ENCODE measurements at regions not wholly inside any gene's neighbourhood (a gene's known extent, or its start where the extent isn't known, plus 50 kb on each side); places are given as distances from the start of the nearest gene placed in this dataset.

DNA sequence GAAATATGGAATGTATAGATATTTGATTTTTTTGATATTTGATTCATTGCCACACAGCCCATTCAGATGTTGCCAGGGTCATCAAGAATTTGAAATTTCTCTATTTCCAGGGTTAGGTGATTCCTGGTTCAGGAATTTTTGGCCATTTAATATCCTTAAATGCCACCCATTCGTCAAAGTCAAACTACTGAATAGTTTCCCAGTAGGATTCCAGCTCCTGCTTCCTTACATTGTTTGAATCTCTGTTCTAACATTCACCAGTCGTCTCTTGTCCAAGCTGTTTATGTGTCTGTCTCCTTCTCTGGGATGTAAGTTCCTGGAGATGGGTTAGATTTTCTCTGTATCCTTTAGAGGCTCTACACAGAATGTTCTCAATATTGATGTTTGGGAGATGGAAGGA lies 124.9 kb upstream of the TLE3 start:
- no peak for DNase-seq (ENCODE audit: low read depth)

DNA sequence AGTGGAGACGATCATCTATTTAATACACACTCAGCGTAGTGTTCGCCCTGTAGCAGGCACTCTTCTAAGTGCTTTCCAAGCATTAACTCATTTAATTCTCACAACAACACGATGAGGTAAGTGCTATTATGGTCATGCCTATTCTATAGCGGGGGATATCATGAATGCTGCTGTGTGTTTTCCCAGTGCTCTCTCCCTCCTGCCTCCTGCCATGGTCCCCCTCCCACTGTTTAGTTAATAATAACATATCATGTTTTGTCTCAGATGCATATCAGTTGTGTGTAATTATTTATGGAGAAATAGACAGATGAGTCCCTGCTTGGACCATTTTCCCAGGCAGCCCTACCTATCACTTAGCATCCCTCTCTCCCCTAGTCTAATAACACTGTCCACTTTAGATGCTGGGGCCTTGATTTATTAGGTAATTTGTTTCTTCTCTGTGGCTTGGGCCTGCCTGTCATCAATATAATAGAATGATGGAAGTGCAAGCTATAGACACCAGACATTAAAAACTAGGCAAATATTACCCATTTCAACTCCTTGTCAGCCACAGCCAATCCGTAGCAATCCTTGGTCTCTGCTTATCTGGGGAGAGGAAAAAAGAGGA lies 122.9 kb upstream of the TLE3 start:
- no peak for DNase-seq (ENCODE audit: low read depth)

DNA sequence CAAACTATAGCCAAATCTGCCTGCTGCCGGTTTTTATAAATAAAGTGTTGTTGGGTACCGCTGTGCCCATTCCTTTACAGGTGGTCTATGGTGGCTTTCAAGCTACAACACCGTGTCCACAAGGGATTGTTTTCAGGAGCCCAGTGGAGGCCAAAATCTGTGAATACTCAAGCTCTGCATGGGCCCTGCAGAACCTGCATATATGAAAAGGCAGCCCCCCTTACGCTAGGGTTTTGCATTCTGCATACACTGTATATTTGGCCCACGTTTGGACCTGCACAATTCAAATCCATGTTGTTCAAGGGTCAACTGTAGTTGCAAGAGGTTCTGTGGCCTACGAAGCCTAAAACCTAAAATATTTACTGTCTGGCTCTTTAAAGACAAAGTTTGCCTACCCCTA lies 122.2 kb upstream of the TLE3 start:
- DNase-seq (ENCODE audit: low read depth) = no peak

DNA sequence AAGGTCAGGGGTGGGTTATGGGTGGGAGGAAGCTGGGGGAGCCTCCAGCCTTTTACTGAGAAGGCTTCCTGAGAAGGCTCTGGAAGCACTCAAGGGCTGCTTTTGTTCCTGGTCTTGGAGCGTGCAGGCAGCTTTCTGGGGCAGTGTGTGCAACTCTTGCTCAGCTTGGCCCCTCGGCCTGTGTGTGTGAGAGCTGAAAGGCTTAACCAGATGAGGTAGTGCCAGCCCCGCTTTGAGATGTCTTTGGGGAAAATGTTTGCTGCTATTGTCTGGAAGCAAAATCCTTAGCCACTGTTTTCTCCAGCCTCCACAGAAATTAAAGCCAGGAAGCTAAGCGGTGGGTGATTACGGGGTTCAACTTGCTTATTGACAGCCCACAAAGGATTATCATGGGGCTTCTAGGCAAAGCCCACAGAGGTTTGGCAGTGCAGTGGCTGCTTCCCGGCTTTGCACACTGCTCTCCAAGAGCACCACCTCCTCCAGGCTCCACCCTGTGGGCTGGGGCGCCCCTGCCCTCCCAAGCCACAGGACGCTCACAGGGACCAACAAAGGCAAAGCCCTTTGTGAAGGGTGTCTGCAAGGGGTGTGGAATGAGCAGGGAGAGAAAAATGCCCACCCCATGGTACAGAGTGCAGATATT lies 121.7 kb upstream of the TLE3 start:
- DNase-seq (ENCODE audit: low read depth) = no peak

DNA sequence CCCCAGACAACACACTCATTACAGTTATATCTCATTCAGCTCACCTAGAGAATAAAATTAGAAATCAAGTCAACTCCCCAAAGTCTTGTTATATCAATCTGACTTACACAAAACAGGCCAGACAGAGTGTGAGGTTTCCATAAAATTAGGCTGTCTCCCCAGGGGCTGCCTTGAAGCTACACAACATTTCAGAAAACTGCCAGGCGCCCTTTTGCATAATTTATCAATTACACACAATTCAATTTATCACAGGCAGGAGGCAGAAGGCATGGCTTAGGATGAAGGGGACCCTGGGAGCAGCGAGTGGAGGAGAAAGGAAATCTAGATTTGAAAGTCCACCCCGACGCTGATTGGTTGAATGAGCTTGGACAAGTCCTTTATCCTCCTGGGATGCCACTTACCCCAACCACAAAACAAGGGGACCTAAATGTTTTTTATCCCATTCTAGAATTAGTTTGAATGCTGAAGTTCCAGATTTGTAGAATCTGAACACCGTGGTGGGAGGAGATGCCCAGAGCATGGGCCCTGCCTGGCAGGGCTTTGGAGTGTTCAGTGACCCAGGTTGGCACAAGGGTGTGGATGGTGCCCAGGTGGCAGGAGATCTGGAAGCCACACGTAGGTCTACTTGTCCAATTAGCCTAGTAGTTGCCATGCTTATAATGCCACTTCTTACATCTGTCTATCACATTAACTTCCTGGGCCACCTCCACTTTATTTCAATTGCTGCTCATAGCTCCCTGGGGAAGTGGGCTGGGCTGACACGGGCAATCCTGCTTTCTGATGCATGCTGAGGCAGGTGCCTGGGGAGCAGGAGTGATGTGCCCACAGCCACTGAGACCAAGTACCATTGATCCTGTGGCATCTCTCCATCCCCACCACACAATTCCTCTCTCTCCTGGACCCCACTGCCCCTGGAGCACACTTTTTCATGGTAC lies 119.8 kb upstream of the TLE3 start:
- DNase-seq (ENCODE audit: low read depth) = no peak

- DNase-seq (ENCODE audit: low read depth) = no peak
Observed at GRCh38 chr15:70215951-70216350, 118.2 kb upstream of the TLE3 start.

DNA sequence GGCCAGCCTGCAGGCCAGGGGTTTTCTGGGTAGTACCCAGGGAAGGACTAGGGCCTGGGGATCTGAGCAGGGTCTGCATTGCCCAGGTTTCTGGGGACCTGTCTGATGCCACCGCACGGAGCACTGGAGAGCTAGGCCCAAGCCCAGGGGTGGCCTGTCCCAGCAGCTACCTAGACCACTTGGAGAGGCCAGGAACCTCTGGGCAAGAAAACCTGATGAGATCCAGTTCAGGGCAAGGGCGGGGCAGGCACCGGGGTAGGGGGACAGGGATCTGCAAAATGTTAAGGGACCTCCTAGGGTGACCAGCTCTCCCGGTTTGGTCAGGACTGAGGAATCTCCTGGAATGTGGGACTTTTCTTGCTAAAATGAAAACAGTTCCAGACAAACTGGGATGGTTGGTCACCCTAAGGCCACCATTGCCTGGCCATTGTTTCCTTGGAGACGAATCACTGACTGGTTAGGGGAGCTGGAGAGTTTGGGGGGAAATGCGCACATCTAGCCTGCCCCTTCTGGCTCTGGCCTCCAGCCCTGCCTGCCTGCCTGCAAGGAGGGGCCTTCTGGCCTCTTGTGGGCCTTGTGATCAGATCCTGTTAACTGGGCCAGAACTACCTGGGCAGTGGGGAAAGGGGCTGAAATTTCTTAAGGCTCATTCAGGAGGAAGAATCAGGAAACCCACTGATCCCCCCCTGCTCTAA lies 117.4 kb upstream of the TLE3 start:
- no peak for DNase-seq (ENCODE audit: low read depth)

DNA sequence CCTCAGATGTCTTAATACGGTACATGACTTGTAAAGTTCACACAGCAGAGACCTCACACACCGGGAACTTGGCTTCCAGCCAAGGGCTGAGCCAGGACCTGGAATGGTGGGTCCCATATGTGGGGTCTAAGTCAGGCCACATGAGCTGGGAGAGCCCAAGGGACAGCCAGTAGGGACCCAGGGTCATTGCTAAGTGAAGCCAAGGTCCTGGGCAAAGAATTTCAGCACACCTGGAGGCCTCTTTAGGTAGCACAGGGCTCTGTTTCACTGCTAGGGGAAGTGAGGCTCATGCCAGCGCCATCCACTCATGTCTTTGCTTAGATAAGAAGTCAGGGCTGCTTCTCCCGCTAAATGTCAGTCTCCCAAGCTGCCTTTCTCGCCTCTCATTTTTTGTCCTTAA lies 116.6 kb upstream of the TLE3 start:
- no peak for DNase-seq (ENCODE audit: low read depth)

GRCh38 chr15:70213794-70214193 lies 116.1 kb upstream of the TLE3 start:
- DNase-seq (ENCODE audit: low read depth) = no peak

DNA sequence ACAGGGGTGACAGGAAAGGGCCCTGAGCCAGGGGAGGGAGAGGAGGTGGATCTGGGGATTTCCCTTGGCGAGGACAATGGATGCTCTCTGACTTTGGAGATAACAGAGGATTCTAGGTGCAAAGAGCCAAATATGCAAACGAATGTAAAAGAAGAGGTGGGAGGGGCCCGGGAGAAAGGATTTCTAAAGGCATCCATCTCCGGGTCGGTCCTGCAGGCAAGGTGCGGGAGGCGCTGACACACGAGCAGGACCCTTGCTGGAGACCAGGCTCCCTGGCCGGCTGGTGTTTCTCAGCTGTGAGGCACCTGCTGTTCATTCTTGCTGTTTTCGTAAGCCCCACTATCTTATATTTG lies 115.2 kb upstream of the TLE3 start:
- no peak for DNase-seq (ENCODE audit: low read depth)

- no peak for DNase-seq (ENCODE audit: low read depth)
Observed at GRCh38 chr15:70212286-70212962, 114.7 kb upstream of the TLE3 start.

- no peak for DNase-seq (ENCODE audit: low read depth)
Observed at GRCh38 chr15:70210528-70210927, 112.8 kb upstream of the TLE3 start.

GRCh38 chr15:70210076-70210475 lies 112.4 kb upstream of the TLE3 start:
- DNase-seq (ENCODE audit: low read depth) = no peak

- DNase-seq (ENCODE audit: low read depth) = no peak
Observed at GRCh38 chr15:70209499-70209898, 111.8 kb upstream of the TLE3 start.

GRCh38 chr15:70208332-70208731 lies 110.6 kb upstream of the TLE3 start:
- DNase-seq (ENCODE audit: low read depth) = no peak

GRCh38 chr15:70206668-70207067 lies 109.0 kb upstream of the TLE3 start:
- no peak for DNase-seq (ENCODE audit: low read depth)

- no peak for DNase-seq (ENCODE audit: low read depth)
Observed at GRCh38 chr15:70204652-70205051, 106.9 kb upstream of the TLE3 start.

DNA sequence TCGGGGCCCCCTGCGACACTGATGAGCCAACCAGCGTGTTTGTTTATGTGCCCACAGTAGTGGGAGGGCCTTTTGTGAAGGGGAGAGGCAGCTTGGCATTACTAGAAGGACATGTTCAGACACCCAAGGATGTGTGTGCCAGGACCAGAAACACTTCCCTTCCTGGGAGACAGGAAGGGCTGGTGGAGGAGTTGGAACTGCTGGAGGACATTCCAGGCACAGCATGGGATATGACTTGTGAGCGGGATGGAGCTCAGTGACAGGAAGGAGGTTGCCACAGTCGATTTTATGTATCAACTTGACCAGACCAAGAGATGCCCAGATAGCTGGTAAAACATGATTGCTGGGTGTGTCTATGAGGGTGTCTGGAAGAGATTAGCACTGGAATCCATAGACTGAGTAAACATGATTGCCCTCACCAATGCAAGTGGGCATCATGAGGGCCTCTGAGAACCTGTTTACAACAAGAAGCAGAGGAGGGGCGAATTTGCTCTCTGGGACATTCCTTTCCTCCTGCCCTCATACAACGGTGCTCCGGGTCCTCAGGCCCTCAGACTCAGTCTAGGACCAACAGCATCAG lies 106.4 kb upstream of the TLE3 start:
- no peak for DNase-seq (ENCODE audit: low read depth)

DNA sequence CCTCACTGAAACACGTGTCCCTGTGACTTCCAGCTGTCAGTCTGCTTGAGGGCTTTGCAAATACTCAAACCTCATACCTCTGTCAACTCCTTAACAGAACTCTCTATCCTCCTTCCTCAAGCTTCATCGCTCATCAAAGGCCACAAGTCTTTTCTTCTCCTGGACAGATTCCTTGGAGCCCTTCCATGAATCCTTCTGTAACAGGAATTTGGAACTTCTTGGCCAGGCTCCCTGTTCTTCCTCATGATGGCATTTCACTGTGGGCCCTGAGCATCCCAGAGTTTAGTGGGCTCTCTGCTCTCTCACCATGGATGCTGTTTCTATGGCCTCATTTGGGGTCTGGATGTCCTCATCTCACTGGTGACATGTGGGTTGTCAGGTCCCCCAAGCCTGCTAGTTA lies 105.0 kb upstream of the TLE3 start:
- DNase-seq (ENCODE audit: low read depth) = no peak

DNA sequence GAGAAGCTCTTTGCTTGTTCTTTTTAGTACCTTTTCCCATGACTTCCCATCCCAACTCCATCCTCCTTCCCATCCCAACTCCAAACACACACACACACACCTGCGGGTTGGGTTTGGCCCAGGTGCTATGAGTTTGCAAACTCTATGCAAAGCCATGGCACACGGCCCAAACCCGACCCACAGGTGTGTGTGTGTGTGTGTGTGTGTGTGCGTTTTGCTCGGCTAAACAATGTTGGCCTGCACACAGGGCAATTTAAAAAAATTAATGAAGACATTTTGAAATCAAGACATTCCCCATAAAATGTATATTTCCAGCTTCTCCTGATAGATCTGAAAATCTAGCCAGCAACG lies 103.7 kb upstream of the TLE3 start:
- no peak for DNase-seq (ENCODE audit: low read depth)

DNA sequence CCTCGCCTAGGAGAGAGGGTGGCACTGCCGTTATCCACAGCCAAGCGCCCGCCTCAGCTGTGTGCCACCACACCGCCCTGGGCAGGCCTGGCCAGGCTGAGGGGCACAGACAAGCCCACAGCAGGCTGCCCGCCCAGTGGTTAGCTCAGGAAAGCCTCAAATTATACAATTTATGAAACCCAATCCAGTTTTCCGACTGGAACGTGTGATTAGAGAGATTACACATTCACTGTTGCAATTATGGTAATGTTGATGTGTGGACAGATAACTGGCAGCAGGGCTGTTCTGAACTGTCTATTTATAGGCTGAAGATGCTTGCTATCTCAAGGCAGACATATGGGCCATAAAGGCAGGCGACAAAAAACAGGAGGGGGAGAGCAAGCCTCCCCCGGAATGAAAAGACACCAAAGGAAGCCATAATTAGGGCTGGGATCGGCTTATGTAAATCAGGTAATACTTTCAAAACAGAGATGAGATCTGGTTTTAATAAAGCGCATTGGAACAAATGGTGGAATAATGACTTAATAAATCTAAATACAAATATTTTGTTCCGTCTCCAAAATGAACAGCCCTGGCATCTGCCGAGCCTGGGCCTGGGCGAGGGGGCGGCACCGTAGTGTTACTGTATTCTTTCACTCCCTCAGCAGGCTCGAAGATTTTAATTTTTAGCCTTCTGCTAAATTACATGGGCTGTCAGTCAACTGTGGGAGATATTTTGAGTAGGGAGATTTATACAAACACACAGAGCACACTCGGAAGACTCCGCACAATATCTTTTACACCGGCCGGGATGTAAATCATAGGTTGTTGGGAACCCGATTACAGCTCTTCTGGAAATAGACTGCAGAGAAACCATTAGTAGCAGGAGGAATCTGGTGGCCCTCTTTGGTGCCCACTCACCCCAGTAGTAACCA lies 103.1 kb upstream of the TLE3 start:
- no peak for DNase-seq (ENCODE audit: low read depth)

Data from activated T-cell treated with anti-CD3 and anti-CD28 coated beads for 48 hours (primary cell).